ENCODE measurements at regions not wholly inside any gene's neighbourhood (a gene's known extent, or its start where the extent isn't known, plus 50 kb on each side); places are given as distances from the start of the nearest gene placed in this dataset.

DNA sequence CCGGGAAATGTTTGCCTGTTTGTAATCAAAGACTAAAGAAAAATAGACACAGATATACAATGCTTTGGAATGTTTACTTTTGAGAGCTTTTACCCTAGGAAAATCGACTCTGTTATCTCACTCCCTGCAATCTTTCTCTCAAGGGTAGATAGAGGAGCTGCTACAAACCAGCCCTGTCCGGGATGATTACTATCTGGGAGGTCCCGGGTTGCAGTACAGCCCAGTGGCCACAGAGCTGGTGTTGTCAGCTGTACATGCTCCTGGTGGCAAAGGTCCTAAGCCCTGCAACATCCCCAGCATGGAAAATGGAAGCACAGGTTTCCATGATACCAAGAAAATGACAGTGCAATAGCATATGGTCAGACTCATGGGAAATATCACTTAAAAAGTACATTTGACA lies 570.5 kb upstream of the SOX11 start:
- TF ChIP-seq, protein P1, sequence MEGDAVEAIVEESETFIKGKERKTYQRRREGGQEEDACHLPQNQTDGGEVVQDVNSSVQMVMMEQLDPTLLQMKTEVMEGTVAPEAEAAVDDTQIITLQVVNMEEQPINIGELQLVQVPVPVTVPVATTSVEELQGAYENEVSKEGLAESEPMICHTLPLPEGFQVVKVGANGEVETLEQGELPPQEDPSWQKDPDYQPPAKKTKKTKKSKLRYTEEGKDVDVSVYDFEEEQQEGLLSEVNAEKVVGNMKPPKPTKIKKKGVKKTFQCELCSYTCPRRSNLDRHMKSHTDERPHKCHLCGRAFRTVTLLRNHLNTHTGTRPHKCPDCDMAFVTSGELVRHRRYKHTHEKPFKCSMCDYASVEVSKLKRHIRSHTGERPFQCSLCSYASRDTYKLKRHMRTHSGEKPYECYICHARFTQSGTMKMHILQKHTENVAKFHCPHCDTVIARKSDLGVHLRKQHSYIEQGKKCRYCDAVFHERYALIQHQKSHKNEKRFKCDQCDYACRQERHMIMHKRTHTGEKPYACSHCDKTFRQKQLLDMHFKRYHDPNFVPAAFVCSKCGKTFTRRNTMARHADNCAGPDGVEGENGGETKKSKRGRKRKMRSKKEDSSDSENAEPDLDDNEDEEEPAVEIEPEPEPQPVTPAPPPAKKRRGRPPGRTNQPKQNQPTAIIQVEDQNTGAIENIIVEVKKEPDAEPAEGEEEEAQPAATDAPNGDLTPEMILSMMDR (IDR thresholded peaks at IDR 0.05; ENCODE audit: low read depth, low read length), result no peak
- TF ChIP-seq EZH2phosphoT487 (IDR thresholded peaks at IDR 0.05; ENCODE audit: low read depth), result no peak

Measured in OCI-LY3 (cell line).